NCI-H774 (cell line): ENCODE measurements at regions not wholly inside any gene's neighbourhood (a gene's known extent, or its start where the extent isn't known, plus 50 kb on each side); places are given as distances from the start of the nearest gene placed in this dataset.

ENCODE experiments used
- DNase-seq: peaks from one replicate; lab custom pipeline; 2025; lab: John Stamatoyannopoulos, UW

GRCh38 chr6:170134471-170135440 is 156.1 kb downstream of the DLL1 start:
- DNase-seq = no peak

DNA sequence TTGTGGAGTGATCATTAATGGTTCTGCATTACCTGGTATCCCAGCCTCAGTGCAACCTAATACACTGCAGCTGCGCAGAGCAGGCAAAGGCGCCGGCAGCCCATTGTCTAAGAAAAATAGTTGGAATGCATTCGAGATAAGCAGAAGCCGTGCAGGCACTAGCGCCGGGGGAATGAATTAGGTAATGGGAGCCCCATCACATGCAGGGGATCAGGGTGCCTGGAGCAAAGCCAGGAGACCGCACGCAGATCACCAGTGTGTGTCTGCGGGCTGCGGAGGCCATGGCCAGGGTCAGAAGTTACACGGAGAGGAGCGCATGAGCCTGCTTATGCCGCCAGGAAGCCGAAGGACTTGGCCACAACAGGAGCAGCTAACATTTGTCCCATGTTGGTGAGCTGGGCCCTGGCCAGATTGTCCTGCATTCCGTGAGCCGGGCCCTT is 156.8 kb downstream of the DLL1 start:
- peak; percentile 93 for DNase-seq

DNA sequence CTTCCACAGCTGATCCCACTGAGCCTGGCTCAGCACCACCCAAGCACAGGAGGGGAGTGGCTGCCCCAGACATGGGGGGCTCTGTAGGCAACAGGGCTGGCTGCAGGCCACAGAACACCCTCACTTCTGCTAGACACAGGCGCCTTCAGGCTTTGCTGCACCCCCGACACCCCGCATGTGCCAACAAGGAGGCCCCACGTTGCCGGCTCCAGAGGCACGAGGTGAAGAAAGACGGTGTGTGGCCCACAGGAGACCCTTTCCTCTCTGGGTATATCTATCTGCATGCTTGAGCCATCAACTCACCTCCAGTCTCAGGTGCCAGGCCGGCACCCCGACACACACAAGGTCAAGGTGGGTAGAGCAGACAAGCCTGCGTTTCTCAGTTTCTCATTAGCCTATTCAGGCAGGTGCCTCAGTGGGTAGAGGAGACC is 158.3 kb downstream of the DLL1 start:
- DNase-seq = no peak

- DNase-seq = no peak
Observed at GRCh38 chr6:170132011-170132521, 158.8 kb downstream of the DLL1 start.

DNA sequence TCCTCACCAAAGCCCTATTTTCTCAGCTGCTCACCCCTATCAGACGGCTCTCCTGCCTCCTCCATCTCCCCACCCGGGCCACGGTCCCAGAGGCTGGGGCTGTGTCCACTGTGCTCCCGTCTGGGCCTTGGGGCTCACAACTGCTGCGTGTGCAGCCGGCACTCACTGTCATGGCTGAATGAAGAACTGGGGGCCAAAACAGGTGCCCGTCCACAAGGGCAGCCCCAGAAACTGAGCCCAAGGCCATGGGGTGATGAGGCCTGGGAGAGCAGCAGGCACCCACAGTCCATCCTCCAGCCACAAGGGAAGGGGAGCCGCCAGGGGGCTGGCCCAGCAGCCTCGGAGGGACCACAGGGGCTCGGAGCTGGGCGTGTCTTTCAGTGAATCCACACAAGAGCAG is 159.5 kb downstream of the DLL1 start:
- DNase-seq = no peak

DNA sequence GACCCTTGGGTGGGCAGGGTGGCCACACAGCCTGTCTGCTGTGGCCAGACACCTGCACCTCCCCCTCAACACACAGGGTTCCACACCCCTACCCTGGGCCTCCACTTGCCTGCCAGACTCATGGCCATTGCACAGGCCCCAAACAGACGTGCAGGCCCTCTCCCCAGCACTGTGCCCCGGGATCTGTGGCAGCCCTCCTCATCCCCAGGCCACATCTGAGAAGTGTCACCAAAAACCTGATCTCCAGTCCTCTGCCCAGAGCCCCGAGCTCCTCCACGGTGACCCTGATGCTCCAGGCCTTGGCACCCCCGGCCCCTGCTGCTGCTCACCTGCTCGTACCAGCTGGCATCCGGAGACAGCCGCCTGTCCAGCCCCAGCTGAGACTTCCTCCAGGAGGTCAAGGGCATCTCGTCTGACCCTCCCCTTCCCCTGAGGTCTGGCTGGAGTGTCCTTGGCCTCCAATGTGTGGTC is 160.1 kb downstream of the DLL1 start:
- no peak for DNase-seq

GRCh38 chr6:170130201-170130621 is 160.7 kb downstream of the DLL1 start:
- peak; percentile 36 for DNase-seq

- peak; percentile 93 for DNase-seq
Observed at GRCh38 chr6:170129691-170130171, 161.1 kb downstream of the DLL1 start.

DNA sequence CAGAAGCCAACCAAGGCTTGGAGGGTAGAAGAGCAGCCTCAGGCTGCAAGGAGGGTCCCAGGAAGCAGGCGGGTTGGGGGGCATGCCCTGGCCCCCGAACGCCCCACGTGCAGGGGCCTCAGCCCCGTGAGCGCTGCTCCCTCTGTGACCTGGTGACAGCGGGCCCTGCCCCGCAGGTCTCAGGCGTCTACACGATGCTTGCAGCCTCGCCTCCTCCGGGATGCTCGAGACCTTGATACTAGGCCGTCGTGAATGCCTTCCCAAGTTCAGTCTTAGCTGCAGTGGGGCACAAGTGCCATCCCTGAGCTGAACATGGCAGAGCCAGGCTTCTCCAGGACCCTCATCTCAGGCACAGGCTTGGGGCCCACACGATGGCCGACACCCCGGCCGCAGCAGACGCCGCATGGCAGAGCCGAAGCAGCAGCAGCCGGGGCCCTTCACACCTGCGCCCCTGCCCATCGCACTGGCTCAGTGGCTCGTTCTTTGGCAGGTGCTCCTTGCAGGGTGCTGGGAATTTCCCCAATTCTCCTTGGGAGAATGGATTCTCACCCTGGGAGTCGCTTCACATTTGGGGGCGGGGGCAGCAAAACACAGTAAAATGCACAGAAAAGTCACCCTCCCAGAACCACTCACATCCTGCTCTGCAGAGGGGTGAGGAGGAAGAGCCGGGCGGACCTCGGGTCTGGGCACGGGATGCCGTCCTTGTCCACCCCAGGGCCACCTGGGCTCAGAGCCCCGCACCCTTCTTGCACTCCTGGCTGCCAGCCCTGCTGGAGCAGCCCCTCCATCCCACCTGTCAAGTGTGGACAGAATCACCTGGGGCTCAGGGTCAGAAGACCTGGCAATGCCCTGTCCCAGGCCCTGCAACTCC is 161.8 kb downstream of the DLL1 start:
- no peak for DNase-seq

DNA sequence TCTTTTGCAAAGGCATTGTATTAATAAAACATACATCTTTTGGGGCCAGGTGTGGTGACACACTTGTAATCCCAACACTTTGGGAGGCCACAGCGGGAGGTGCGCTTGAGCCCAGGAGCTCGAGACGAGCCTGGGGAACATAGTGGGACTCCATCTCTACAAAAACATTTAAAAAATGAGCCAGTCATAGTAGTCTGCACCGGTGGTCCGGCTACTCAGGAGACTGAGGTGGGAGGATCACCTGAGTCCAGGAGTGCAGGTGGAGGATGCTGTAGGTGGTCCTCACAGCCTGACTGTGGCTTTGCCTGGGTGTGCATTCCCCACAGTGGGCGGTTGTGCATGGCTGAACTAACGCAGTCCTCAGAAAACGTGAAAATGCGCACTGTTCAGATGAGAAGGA is 162.5 kb downstream of the DLL1 start:
- no peak for DNase-seq

GRCh38 chr6:170127151-170127550 is 163.7 kb downstream of the DLL1 start:
- no peak for DNase-seq

DNA sequence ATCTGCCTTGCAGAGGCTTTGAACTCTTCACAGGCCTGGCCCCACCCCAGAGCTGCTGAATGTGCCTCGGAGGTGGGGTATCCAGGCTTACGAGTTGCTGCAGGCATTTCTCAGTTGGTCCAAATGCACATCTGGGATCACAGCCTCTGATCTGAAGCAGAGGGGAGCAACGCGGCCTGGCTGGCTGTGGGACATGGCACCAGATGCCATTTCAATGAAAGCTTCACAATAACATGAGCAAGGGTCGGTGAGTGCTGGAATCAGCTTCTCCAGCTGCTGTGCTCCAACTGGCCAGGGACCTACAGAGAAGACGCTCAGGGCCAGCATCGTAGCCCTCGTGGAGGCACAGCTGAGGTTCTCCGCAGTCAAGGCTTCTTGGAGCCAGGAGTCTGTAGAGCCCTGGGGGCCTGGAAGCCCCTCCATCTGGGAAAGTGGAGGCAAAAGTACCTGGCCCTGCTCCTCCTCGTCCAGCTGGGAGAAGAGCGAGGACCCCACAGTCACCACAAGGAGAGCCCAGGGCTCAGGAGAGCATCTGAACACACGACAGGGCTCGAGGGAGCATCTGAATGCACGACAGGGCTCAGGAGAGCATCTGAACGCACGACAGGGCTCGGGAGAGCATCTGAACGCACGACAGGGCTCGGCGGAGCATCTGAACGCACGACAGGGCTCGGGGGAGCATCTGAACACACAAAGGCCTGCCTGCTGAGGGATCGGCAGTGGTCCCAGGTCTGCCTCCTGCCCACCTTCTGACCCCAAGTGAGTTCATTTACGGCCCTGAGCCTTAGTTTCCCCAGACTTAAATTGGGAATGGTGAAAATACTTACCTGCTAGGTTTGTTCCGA is 165.2 kb downstream of the DLL1 start:
- DNase-seq = no peak

DNA sequence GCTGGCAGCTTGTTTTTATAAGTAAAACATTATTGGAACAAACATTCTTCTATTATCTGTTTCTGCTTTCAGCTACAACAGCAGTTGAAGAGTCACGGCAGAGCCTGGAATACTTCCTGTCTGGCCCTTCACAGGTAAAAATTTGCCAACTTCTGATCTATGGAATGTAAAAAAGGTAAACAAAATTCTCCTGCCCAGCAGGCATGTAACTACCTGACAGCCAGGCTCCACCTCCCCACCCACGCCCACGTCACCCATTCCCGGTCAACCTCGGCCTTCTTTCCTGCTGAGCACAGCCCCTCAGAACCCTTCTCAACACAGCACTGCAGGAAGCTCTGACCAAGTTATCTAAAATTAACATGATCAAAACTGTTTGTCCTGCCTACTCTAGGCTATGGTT is 166.0 kb downstream of the DLL1 start:
- no peak for DNase-seq

GRCh38 chr6:170124150-170124549 is 166.7 kb downstream of the DLL1 start:
- no peak for DNase-seq

DNA sequence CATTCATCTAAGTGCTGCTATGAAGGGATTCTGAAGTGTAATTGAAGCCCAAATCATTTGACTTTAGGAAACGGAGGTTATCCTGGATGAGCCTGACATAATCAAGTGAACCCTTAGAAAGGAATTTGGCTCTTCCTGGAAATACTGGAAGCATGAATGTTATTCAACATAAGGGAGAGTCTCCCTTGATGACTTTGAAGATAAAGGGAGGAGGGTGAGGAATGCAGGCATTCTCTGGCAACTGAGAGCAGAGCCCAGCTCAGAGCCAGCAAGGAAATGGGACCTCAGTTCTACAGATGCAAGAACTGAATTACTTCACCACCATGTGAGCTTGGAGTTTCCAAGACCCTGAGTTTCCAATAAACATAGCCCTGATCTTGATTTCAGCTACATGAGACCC is 168.2 kb downstream of the DLL1 start:
- no peak for DNase-seq

DNA sequence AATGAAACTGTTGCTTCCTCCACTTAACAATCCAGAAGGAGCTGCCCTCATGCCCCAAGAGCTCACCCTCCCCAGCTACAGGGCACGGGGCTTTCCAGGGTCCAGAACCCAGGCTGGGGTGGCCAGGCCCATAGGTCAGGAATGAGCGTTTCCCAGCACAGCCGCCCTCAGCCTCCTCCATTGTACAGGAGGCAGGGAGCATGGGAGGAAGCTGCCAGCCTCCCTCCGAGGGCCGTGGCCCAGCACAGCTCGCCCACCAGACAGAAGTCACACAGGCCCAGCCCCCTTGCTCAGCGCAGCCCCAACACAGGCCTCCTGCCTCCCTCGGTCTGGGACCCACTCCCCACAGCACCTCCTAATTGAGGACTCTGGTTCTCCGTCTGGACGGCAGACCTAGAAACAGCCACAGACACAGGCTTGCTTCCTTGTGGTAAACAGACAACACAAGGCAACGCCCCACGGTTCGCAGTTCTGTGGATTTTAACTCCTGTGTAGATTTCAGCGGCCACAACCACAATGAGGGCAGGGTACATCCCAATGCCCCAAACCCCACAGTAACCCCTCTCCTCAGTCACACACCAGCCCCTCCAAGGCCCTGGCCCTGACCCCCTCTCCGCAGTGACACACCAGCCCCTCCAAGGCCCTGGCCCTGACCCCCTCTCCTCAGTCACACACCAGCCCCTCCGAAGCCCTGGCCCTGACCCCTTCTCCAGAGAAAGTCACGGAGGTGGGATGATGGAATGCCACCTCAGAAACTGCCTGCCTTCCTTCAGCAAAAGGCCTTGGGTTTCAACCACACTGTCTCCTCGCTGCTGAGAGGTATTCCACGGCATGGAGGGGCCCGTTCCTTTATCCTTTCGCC is 173.5 kb downstream of the DLL1 start:
- no peak for DNase-seq

DNA sequence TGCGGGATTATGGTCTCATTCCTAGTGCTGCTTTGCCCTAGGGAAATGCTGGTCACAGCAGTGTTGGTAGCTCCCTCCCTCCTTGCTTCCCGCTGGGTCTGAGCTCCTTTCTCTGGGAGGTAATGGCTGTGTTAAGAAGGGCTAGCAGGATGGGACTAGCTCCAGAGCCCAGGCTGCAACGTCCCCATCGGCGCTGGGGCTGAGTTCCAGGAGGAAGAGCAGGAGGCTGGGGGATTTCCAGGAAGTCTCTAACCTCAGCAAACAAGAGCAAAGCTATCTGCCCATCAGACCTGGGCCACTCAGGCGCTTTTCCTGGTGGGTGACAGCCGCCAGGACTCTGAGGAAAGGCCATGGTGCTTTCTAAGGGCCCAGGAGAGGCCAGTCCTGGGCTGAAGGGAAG is 174.2 kb downstream of the DLL1 start:
- no peak for DNase-seq

DNA sequence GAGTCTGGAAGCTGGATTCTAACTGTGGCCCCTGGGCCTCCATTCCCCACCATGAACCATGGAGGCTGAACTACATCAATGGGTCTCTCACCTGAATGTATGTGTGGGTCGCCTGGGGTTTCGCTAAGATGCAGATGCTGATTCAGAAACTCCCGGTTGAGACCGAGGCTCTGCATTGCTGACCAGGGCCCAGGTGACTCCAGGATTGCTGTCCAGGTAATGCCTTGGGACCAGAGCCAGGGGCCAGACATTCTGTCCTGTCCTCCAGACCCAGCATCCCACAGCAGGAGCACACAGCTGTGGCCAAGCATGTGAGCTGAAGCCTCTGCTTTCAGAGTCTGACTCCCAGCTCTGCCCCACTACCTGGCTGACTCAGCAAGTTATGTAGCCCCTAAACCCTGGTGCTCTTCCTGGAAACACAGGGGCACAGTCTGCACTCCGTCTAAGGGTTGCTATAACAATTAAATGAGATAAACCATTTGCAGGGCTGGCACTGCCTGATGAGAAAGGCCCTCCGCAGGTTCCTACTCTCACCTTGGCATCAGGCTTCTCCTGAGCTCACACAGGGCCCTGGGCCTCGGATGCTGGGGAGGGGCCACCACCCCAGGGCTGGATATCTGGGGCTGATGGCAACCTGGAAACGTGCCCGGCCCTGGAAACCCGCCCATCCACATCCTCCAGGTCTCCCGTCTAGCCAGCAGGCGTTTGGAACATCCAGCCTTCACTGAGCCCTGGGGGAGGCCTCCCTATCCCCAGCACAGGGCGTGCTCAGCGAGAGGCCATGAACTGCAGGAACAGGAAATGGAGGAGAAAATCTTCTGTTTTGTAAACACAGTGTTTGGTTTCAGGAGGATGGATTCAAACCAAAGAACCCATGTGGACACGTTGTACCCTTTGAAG is 175.7 kb downstream of the DLL1 start:
- no peak for DNase-seq
